SW 1271 (cell line): ENCODE measurements at regions not wholly inside any gene's neighbourhood (a gene's known extent, or its start where the extent isn't known, plus 50 kb on each side); places are given as distances from the start of the nearest gene placed in this dataset.
"Not testable (repeated sequence)": the region's sequence is repeated elsewhere in the genome, so short reads cannot be mapped to it uniquely, and the experiment has no call there.

Experiments
- DNase-seq, 2 experiments: peaks; one replicate each; lab custom pipeline; 2025; lab: John Stamatoyannopoulos, UW

DNA sequence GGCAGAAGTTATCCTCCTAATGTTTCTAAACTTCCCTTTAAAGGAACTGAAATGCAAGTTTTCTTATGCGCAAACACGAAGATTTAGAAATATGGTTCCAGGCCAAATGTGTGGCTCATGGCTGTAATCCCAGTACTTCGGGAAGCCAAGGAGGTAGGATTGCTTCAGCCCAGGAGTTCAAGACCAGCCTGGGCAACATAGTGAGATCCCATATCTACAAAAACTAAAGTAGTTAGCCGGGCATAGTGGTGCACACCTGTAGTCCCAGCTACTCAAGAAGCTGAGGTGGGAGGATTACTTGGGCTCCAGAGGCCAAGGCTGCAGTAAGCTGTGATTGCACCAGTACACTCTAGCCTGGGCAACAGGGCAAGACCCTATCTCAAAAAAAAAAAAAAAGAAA, 95.8 kb upstream of the SCAF8 start:
- DNase-seq: no peak

DNA sequence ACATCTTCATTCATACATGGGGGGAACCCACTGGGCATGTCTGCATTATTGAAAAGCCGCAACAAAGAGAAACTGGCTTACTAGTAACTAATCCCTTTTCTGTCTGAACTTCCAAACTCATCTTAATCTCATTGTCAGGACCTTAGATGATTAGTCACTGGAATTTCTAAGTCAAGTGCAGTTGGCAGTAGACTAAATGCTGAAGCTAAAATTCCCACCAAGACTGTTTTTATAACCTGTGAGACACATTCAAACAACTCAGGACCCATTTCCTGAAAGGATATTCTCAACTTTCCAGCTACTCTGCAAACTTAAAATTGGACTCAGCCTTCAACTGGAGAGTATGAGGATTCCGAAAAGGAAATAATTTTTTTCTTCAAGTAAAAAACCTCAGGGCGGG, 94.8 kb upstream of the SCAF8 start:
- no peak for DNase-seq

DNA sequence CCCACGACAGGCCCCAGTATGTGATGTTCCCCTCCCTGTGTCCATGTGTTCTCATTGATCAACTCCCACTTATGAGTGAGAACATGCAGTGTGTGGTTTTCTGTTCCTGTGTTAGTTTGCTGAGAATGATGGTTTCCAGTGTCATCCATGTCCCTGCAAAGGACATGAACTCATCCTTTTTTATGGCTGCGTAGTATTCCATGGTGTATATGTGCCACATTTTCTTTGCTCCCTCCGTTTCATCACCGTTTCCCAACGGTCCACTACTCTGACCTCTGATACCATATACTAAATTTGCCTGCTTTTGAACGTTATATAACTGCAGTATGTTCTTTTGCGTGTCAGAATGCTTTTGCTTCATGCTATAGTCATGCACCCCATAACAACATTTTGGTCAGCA, 94.0 kb upstream of the SCAF8 start:
- DNase-seq: not testable (repeated sequence)

DNA sequence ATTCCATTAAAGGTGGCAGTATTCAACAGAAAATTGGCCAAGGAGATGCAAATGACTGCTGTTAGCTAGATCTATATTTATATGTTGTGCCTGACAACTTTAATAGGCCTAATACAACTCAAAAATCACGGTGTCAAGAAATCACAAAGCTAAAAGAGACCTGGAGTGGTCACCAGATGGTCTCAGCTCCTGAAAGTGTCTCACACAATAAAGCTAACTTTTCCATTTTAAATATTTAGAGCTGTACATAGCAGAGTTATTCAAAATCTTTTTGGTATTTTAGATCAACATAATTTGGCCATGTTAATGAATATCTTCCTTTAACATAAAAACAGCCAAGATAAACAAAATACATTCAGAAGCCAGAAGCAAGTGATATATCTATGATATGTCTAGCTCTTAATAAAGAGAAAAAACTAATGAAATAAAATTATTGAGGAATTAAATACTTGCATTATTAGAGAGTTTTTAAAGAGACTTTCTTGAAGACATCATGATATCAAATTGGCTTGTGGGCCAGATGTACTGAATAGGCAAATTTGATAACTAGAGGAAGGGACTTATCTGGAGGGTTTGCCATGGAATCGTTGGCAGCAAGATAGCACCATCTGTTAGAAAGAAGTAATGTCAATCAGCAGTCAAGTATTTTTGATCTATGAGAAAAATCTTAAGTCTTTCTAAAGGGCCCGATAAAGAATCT, 84.9 kb upstream of the SCAF8 start:
- DNase-seq: no peak

DNA sequence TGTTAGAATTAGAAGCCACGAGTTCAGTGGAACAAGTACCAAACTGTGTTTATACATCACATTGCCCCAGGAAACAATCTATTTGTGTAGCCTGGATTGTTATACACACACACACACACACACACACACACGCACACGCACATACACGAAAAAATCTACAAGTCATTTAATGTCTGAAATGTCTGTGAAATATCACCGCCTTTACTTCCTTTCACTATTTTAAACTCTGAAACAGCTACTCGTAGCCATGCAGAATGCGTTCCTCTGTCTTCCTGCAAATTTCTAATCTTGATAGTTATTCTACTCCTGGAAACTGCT, 84.4 kb upstream of the SCAF8 start:
- no peak for DNase-seq

DNA sequence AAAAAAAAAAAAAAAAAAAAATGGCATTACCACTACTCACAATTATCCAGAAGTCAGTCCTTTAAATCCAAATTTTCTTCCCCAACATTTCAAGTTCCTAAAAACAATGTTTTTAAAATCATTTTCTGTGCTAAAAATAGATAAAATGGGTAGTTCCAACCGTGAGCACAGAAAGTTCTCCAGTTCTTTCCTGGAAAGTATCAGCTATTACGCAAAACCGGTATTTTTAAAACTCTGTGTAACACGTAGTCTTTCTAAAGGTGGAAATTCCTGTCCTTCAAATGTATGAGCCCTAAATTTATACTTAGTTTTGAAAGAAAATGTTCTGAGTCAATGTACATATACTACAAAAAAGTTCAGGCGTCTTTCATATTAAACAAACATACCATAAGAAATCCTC, 83.5 kb upstream of the SCAF8 start:
- no peak for DNase-seq

DNA sequence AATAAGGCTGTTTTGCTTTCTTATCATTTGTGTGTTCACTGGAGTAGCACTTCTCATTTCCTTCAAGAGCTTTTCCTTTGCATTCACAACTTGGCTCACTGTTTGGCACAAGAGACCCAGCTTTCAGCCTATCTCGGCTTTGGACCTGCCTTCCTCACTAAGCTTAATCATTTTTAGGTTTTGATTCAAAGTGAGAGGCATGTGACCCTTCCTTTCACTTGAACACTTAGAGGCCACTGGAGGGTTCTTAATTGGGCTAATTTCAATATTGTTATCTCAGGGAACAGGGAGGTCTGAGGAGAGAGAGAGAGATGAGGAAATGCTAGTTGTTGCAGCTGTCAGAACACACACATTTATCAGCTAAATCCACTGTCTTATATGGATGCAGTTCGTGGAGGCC, 82.9 kb upstream of the SCAF8 start:
- no peak for DNase-seq

- DNase-seq: no peak
Measured at GRCh38 chr6:154651656-154652055, 81.6 kb upstream of the SCAF8 start.

DNA sequence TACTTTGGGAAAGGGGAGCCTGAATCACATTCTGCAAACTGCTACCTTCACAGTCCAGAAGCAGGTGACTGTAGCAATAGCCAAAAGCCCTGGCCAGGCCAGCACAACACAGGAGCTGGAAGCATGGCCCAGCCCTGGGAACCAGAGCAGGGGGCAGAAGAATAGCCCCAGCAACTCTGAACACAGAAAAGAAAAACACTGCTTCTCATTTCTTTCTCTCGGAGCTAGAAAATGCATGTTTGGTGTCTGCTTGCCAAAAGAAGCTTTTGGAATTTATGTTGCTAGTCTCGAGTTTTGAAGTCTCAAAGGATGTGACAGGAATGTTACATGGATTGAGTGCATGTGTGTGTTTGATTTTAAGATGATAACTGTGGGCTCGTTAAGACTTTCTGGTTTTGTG, 79.8 kb upstream of the SCAF8 start:
- no peak for DNase-seq

- peak in 1 of 2 experiments; percentile 78 for DNase-seq
Measured at GRCh38 chr6:154653853-154654252, 79.4 kb upstream of the SCAF8 start.

DNA sequence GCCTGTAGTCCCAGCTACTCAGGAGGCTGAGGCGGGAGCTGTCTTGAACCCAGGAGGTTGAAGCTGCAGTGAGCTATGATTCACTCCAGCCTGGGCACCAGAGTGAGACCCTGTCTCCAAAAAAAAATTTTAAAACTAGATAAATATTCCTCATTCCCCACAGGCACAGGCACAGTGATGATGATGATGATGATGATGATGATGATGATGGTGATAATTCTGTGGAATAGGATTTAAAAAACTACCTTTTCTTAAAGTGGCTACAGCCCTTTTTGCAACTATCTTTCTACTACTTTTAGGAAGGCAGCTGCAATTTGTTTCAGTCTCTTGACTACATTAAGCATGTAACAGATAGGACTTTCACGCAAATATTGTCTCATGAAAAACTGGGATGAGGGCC, 76.6 kb upstream of the SCAF8 start:
- DNase-seq: no peak

DNA sequence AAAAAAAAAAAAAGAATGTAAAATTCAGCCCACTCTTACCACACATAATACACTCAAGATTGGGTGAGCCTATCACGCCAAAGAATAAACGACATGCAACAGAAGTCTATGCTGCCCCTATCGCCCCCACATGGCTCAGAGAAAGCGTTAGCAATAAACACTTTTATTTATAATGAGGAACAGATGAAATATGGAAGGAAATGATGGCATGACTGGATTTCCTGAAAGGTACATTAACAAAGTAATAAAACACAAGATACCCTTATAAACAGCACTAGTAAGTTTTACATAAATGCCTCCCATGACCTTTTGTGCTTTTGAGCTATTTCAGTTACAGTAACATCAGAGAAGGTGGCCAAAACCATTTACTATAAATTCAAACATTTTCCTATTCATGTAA, 71.4 kb upstream of the SCAF8 start:
- no peak for DNase-seq

- DNase-seq: no peak
Measured at GRCh38 chr6:154664287-154664686, 68.9 kb upstream of the SCAF8 start.

DNA sequence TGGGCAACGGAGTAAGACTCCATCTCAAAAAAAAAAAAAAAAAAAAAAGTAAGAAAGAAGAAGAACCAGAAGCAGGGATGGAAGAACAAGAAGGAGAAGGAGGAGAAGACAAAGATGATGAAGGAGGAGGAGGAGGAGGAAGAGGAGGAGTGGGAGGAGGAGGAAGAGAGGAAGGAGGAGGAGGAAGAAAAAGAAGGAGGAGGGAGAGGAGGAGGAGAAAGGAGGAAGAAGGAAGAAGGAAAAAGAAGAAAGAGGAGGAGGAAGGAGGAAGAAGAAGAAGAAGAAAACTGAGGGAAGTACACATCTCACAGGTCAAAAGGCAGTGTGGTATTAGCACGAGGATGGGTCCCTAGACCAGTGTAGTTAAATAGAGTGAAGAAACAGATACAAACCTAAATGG, 65.1 kb upstream of the SCAF8 start:
- no peak for DNase-seq

DNA sequence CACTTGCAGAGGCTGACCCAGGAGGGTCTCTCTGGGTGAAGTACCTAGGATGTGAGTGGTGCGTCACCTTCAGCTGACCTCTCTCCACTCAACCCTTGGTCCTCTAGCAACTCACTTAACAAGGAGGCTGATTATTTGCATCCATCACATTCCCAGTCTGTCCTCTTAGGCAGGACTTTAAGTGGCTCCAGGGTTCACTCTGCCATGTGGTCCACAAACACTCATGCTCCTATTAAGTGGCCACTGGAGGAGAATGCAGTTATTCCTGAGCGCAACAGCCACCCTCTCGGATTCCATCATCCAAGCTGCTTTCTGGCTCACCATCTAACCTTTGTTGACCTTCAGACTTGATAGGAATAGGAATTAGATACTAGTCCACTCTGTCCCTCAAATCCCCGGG, 61.1 kb upstream of the SCAF8 start:
- no peak for DNase-seq

DNA sequence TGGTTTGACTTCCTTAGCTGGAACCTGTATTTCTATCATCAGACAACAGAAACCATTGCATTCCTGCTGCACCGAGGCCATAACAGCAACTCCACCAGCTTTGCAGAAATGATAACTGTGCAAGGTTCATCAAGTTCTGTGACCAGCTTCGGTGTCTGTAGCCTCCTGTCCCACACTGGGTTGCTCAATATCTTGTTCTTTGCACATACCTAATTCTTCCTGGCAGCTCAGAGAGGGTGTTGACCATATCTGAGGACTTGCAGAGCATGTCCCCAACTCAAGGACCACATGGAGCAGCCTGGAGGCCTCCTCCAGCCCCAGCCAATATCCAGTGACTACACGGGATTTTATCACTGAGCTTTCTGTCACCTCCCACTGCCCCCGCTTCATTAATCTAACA, 59.3 kb upstream of the SCAF8 start:
- DNase-seq: no peak

DNA sequence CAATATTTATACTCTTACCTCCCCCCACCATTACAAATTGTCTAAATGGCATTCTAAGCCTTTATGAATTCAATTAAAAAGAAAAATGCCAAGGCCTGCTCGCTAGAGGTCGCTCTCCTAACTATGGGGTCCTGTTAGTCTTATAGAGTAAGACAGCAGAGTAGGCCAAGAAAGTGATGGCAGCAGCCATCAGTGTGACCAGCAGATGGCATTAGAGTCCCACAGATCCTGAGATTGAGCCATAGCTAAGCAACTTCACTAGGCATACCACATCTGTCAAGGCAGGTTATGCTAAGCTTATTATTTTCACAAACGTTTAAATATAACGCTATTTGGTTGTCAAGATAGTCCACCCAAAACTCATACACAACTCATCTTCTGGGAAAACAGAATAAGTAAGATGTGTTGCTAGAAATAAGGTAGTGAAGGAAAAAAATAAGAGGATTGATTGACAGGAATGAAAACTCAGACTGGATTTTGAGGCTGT, 57.6 kb upstream of the SCAF8 start:
- peak; percentile 67 to 93 for DNase-seq

DNA sequence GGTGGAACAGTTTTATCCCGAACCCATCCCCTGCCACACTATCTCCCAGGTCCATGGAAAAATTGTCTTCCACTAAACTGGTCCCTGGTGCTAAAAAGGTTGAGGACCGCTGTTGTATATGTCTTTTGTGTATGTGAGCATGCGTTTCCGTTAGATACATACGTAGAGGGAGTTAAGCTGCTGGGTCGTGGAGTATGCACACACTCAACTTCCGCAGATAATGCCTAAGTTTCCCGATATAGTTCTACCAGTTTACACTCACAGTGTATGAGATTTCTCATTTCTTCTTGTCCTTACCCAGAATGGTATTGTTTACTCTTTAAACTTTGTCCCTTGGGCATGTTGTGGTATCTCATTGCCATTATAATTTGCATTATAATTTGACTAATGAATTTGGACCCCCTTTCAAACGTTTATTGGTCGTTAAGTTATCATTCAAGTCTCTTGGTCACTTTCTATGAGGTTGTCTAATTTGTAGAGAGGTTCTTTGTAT, 50.5 kb upstream of the SCAF8 start:
- no peak for DNase-seq
